ENCODE measurements at regions not wholly inside any gene's neighbourhood (a gene's known extent, or its start where the extent isn't known, plus 50 kb on each side); places are given as distances from the start of the nearest gene placed in this dataset.

GRCh38 chr11:92322225-92322624 lies 97.6 kb downstream of the FAT3 start:
- no peak for DNase-seq

- peak; percentile 22 to 27 for DNase-seq
Observed at GRCh38 chr11:92324890-92325289, 100.3 kb downstream of the FAT3 start.

- no peak for DNase-seq
Observed at GRCh38 chr11:92325416-92325815, 100.8 kb downstream of the FAT3 start.

GRCh38 chr11:92329137-92329536 lies 104.5 kb downstream of the FAT3 start:
- DNase-seq, result peak; percentile 3 to 25

- DNase-seq, result no peak
Observed at GRCh38 chr11:92329646-92330045, 105.0 kb downstream of the FAT3 start.

GRCh38 chr11:92330114-92330513 lies 105.5 kb downstream of the FAT3 start:
- no peak for DNase-seq

- DNase-seq, result no peak
Observed at GRCh38 chr11:92332986-92333385, 108.4 kb downstream of the FAT3 start.

GRCh38 chr11:92340839-92341238 lies 116.2 kb downstream of the FAT3 start:
- no peak for DNase-seq

GRCh38 chr11:92342034-92342720 lies 117.6 kb downstream of the FAT3 start:
- no peak for DNase-seq

- no peak for DNase-seq
Observed at GRCh38 chr11:92342886-92343285, 118.3 kb downstream of the FAT3 start.

GRCh38 chr11:92346220-92346619 lies 121.6 kb downstream of the FAT3 start:
- DNase-seq, result no peak

- DNase-seq, result no peak
Observed at GRCh38 chr11:92347454-92347853, 122.8 kb downstream of the FAT3 start.

GRCh38 chr11:92349486-92350156 lies 125.0 kb downstream of the FAT3 start:
- DNase-seq, result no peak

- no peak for DNase-seq
Observed at GRCh38 chr11:92357344-92357743, 132.7 kb downstream of the FAT3 start.

- no peak for DNase-seq
Observed at GRCh38 chr11:92357841-92358240, 133.2 kb downstream of the FAT3 start.

- DNase-seq, result no peak
Observed at GRCh38 chr11:92361551-92361950, 136.9 kb downstream of the FAT3 start.

- no peak for DNase-seq
Observed at GRCh38 chr11:92362989-92363388, 138.4 kb downstream of the FAT3 start.

- DNase-seq, result no peak
Observed at GRCh38 chr11:92364177-92364576, 139.6 kb downstream of the FAT3 start.

GRCh38 chr11:92376146-92376599 lies 151.6 kb downstream of the FAT3 start:
- no peak for DNase-seq

GRCh38 chr11:92376680-92377079 lies 152.1 kb downstream of the FAT3 start:
- DNase-seq, result no peak

GRCh38 chr11:92380882-92381281 lies 156.3 kb downstream of the FAT3 start:
- no peak for DNase-seq

- DNase-seq, result no peak
Observed at GRCh38 chr11:92382311-92382710, 157.7 kb downstream of the FAT3 start.

GRCh38 chr11:92383430-92383829 lies 158.8 kb downstream of the FAT3 start:
- DNase-seq, result no peak

- no peak for DNase-seq
Observed at GRCh38 chr11:92384358-92384757, 159.7 kb downstream of the FAT3 start.

GRCh38 chr11:92384802-92385201 lies 160.2 kb downstream of the FAT3 start:
- no peak for DNase-seq

All from NCI-H187 (cell line).